DOHH2 (cell line): ENCODE measurements at regions not wholly inside any gene's neighbourhood (a gene's known extent, or its start where the extent isn't known, plus 50 kb on each side); places are given as distances from the start of the nearest gene placed in this dataset.
"Not testable (repeated sequence)": the region's sequence is repeated elsewhere in the genome, so short reads cannot be mapped to it uniquely, and the experiment has no call there.

ENCODE experiments used
- H3F3A ChIP-seq: fragments of 200-600 bp; sonication (generic), shearing (Covaris generic); 2 replicates; pipeline ENCODE4 v1.6.0; 2016; ENCODE audit warnings: antibody characterized with exemption, mild to moderate bottlenecking; ENCODE audit not compliant: control insufficient read depth, insufficient read depth
- H3K27ac ChIP-seq: fragments of 200-600 bp; sonication (generic); 2 replicates; pipeline ENCODE4 v1.5.1; 2014; ENCODE audit warnings: low read depth, mild to moderate bottlenecking, low read length, moderate library complexity
- H3K27me3 ChIP-seq: fragments of 200-600 bp; sonication (generic); 2 replicates; pipeline ENCODE4 v1.6.1; 2014; ENCODE audit warnings: mild to moderate bottlenecking, low read length, mixed read lengths; ENCODE audit not compliant: control insufficient read depth
- H3K36me3 ChIP-seq: fragments of 200-600 bp; sonication (generic); 2 replicates; pipeline ENCODE4 v1.6.1; 2014; ENCODE audit warnings: mild to moderate bottlenecking, low read length, moderate library complexity, mixed read lengths; ENCODE audit not compliant: control insufficient read depth
- H3K4me1 ChIP-seq: fragments of 200-600 bp; sonication (generic); 2 replicates; pipeline ENCODE4 v1.6.1; 2014; ENCODE audit warnings: mild to moderate bottlenecking, low read length, mixed read lengths; ENCODE audit not compliant: control insufficient read depth
- H3K4me2 ChIP-seq: fragments of 200-600 bp; sonication (generic); 2 replicates; pipeline ENCODE4 v1.6.0; 2014; ENCODE audit warnings: mild to moderate bottlenecking, low read length, moderate library complexity
- H3K4me3 ChIP-seq: fragments of 200-600 bp; sonication (generic); 2 replicates; pipeline ENCODE4 v1.5.1; 2014; ENCODE audit warnings: mild to moderate bottlenecking, low read length, mixed read lengths
- H3K79me2 ChIP-seq: fragments of 200-600 bp; sonication (generic); 2 replicates; pipeline ENCODE4 v1.6.1; 2014; ENCODE audit warnings: mild to moderate bottlenecking, low read length, mixed read lengths; ENCODE audit not compliant: control insufficient read depth
- H3K9me2 ChIP-seq: fragments of 200-600 bp; sonication (generic); replicated peaks from 2 replicates; pipeline ENCODE4 v1.6.1; 2014; ENCODE audit warnings: mild to moderate bottlenecking, low read length, mixed read lengths; ENCODE audit not compliant: control insufficient read depth
- H3K9me3 ChIP-seq: fragments of 200-600 bp; sonication (generic); 2 replicates; pipeline ENCODE4 v1.6.1; 2014; ENCODE audit warnings: antibody characterized with exemption, low read length, mixed read lengths; ENCODE audit not compliant: control insufficient read depth, insufficient read depth
- H4K20me1 ChIP-seq: fragments of 200-600 bp; sonication (generic); 2 replicates; pipeline ENCODE4 v1.6.0; 2014; ENCODE audit warnings: low read depth, mild to moderate bottlenecking, antibody characterized with exemption, low read length, moderate library complexity; ENCODE audit not compliant: control insufficient read depth, insufficient read depth
- CTCF ChIP-seq: fragments of 200-600 bp; sonication (generic); IDR thresholded peaks from one replicate; pipeline ENCODE4 v1.5.1; 2014; ENCODE audit warnings: antibody characterized with exemption, mild to moderate bottlenecking, low read depth, low read length; ENCODE audit not compliant: poor library complexity, severe bottlenecking
- EZH2phosphoT487 ChIP-seq: fragments of 200-600 bp; sonication (generic); IDR thresholded peaks from 2 replicates; pipeline ENCODE4 v1.6.1; 2017; ENCODE audit warnings: borderline replicate concordance, mild to moderate bottlenecking, antibody characterized with exemption, low read length, moderate library complexity, mixed read lengths

DNA sequence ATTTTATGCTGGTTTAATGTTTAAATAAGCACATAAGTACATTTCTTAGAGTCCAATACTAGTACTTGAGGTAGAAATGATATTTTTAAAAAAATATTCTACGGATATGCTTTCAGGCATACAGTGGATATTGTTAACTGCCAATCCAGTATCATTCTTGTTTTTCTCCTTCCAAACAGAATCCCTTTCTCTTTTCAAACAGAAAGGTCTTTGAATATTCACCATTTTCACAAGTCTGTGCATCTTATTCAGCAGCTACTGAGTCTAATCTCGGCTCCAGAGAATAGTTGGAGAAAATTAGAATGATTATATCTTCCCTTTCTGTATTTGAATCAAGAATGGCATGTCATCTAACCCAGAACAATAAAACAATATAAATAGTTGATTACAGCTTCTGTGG lies 174.5 kb downstream of the GOLGA6L6 start:
- Histone ChIP-seq H3K9me3 (no peaks in the 10 kb centered on the region), H3K27me3 (no peaks in the 10 kb centered on the region; the same call in 1 of the 2 replicates), H4K20me1 (no peaks in the 10 kb centered on the region), H3K4me3 (no peak overlapping the region), H3K36me3 (no peaks in the 10 kb centered on the region), H3K4me2 (no peak overlapping the region), H3K4me1 (no peaks in the 10 kb centered on the region), H3K9me2 (no peaks in the 10 kb centered on the region), H3K79me2 (no peaks in the 10 kb centered on the region), H3F3A (no peaks in the 10 kb centered on the region), H3K27ac (no peak overlapping the region)
- TF ChIP-seq EZH2phosphoT487 (no peak), CTCF (no peak)

- not testable (repeated sequence) for H3K27ac ChIP-seq, H3K9me2 ChIP-seq, H3K9me3 ChIP-seq, H3K4me1 ChIP-seq, H3K36me3 ChIP-seq, H3F3A ChIP-seq, H3K27me3 ChIP-seq, H3K79me2 ChIP-seq, H3K4me2 ChIP-seq, H4K20me1 ChIP-seq, H3K4me3 ChIP-seq
These were observed 178.0 kb downstream of the GOLGA6L6 start for GRCh38 chr15:20363591-20363990.

- H3K27ac ChIP-seq, result no peak overlapping the region
- no peaks in the 10 kb centered on the region for H3K4me1 ChIP-seq
- H3K4me2 ChIP-seq, result no peak overlapping the region
- no peaks in the 10 kb centered on the region for H3F3A ChIP-seq
- H4K20me1 ChIP-seq, result no peaks in the 10 kb centered on the region
- H3K79me2 ChIP-seq, result no peaks in the 10 kb centered on the region
- no peak overlapping the region for H3K4me3 ChIP-seq
- TF ChIP-seq CTCF, result no peak
- TF ChIP-seq EZH2phosphoT487, result no peak
- H3K36me3 ChIP-seq, result no peaks in the 10 kb centered on the region
- no peaks in the 10 kb centered on the region for H3K9me2 ChIP-seq
- H3K9me3 ChIP-seq, result no peaks in the 10 kb centered on the region
- no peaks in the 10 kb centered on the region; the same call in 1 of the 2 replicates for H3K27me3 ChIP-seq
These were observed 180.5 kb downstream of the GOLGA6L6 start for GRCh38 chr15:20361091-20361490.

GRCh38 chr15:20358779-20359414 lies 182.7 kb downstream of the GOLGA6L6 start:
- Histone ChIP-seq H3K27ac (no peak overlapping the region), H3K36me3 (no peaks in the 10 kb centered on the region), H3K4me2 (no peak overlapping the region), H3K9me2 (no peaks in the 10 kb centered on the region), H3K4me1 (no peaks in the 10 kb centered on the region), H3F3A (no peaks in the 10 kb centered on the region), H3K9me3 (no peaks in the 10 kb centered on the region), H3K4me3 (no peak overlapping the region), H3K79me2 (no peaks in the 10 kb centered on the region), H4K20me1 (no peaks in the 10 kb centered on the region), H3K27me3 (no peaks in the 10 kb centered on the region; the same call in 1 of the 2 replicates)
- TF ChIP-seq CTCF, result no peak
- no peak for TF ChIP-seq EZH2phosphoT487
